ENCODE measurements at regions not wholly inside any gene's neighbourhood (a gene's known extent, or its start where the extent isn't known, plus 50 kb on each side); places are given as distances from the start of the nearest gene placed in this dataset.

GRCh38 chr6:154596701-154597100, 86.2 kb upstream of the CNKSR3 start:
- TF ChIP-seq, protein P1, sequence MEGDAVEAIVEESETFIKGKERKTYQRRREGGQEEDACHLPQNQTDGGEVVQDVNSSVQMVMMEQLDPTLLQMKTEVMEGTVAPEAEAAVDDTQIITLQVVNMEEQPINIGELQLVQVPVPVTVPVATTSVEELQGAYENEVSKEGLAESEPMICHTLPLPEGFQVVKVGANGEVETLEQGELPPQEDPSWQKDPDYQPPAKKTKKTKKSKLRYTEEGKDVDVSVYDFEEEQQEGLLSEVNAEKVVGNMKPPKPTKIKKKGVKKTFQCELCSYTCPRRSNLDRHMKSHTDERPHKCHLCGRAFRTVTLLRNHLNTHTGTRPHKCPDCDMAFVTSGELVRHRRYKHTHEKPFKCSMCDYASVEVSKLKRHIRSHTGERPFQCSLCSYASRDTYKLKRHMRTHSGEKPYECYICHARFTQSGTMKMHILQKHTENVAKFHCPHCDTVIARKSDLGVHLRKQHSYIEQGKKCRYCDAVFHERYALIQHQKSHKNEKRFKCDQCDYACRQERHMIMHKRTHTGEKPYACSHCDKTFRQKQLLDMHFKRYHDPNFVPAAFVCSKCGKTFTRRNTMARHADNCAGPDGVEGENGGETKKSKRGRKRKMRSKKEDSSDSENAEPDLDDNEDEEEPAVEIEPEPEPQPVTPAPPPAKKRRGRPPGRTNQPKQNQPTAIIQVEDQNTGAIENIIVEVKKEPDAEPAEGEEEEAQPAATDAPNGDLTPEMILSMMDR (IDR thresholded peaks at IDR 0.05; ENCODE audit: insufficient read depth, missing control alignments), result no peak
- no peak for FAIRE-seq
- DNase-seq (ENCODE audit: insufficient read length, low spot score), result no peak

- FAIRE-seq (no peak), DNase-seq (ENCODE audit: insufficient read length, low spot score) (no peak)
- TF ChIP-seq, protein P1 (IDR thresholded peaks at IDR 0.05; ENCODE audit: insufficient read depth, missing control alignments), result no peak
Measured at GRCh38 chr6:154598399-154598798, 87.9 kb upstream of the CNKSR3 start.

DNA sequence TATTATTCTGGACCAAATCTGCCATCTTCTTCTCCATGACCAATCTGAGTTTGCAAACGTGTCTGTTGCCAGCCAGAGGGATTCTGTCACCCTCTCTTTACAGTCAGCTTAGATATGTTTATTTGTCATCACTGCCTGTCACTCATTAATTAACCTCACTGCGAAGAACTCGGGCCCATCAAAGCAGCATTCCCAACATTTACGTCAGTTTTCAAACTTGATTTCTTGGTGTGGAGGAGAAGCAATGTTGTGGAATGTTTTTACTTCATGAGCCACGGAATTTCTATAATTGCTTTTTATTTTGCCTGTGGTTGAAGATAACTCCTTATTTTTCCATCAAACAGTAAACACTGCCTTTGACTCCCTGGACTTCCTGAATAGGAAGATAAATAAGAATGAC, 91.8 kb upstream of the CNKSR3 start:
- TF ChIP-seq, protein P1 (IDR thresholded peaks at IDR 0.05; ENCODE audit: insufficient read depth, missing control alignments), result no peak
- DNase-seq (ENCODE audit: insufficient read length, low spot score), result no peak
- FAIRE-seq, result no peak

GRCh38 chr6:154602708-154603107, 92.2 kb upstream of the CNKSR3 start:
- FAIRE-seq, result no peak
- DNase-seq (ENCODE audit: insufficient read length, low spot score), result no peak
- TF ChIP-seq, protein P1 (IDR thresholded peaks at IDR 0.05; ENCODE audit: insufficient read depth, missing control alignments), result no peak

DNA sequence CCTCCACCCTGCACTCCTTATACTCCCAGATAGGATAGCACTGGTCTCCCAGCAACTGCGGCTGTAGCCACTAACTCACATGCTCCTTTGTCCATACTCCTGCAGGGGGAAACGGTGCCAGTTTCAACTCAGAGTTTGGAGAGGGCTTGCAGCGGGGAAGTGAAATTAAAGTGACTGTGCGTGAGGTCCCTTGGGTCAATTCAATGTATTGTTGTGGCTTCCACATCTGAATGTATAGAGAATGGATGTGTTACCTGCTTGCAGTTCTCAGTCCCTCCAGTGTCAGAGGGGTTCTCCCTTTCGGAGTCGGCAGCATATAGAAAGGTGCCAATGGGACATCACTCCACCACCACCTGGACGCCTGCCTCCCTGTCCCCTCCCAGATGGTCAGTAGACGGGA, 93.6 kb upstream of the CNKSR3 start:
- TF ChIP-seq, protein P1 (IDR thresholded peaks at IDR 0.05; ENCODE audit: insufficient read depth, missing control alignments), result no peak
- FAIRE-seq (no peak), DNase-seq (ENCODE audit: insufficient read length, low spot score) (no peak)

GRCh38 chr6:154605178-154605881, 94.8 kb upstream of the CNKSR3 start:
- TF ChIP-seq, protein P1 (IDR thresholded peaks at IDR 0.05; ENCODE audit: insufficient read depth, missing control alignments), result no peak
- DNase-seq (ENCODE audit: insufficient read length, low spot score) (no peak), FAIRE-seq (no peak)

GRCh38 chr6:154605882-154606370, 95.4 kb upstream of the CNKSR3 start:
- DNase-seq (ENCODE audit: insufficient read length, low spot score) (no peak), FAIRE-seq (no peak)
- TF ChIP-seq, protein P1 (IDR thresholded peaks at IDR 0.05; ENCODE audit: insufficient read depth, missing control alignments), result no peak

All from D721Med (cell line).